Skeletal muscle satellite cell (primary cell): ENCODE measurements at regions not wholly inside any gene's neighbourhood (a gene's known extent, or its start where the extent isn't known, plus 50 kb on each side); places are given as distances from the start of the nearest gene placed in this dataset.
A peak's percentile ranks its signal among the peaks of the same experiment; 100 is the strongest.

ENCODE experiments used
- H3K27me3 ChIP-seq: 2 replicates; pipeline ENCODE4 v1.7.0; 2013; ENCODE audit warnings: low read length; ENCODE audit not compliant: control insufficient read depth, insufficient read depth
- H3K36me3 ChIP-seq: 2 replicates; pipeline ENCODE4 v1.7.0; 2013; ENCODE audit warnings: mild to moderate bottlenecking, control low read depth, low read length; ENCODE audit not compliant: insufficient read depth
- H3K4me1 ChIP-seq: 2 replicates; pipeline ENCODE4 v1.7.0; 2013; ENCODE audit warnings: low read length; ENCODE audit not compliant: control insufficient read depth, insufficient read depth
- H3K4me2 ChIP-seq: 2 replicates; pipeline ENCODE4 v1.7.0; 2013; ENCODE audit warnings: mild to moderate bottlenecking, low read length
- H3K4me3 ChIP-seq: 2 replicates; pipeline ENCODE4 v1.7.0; 2013; ENCODE audit warnings: low read length
- H3K9ac ChIP-seq: 2 replicates; pipeline ENCODE4 v1.7.0; 2013; ENCODE audit warnings: mild to moderate bottlenecking, low read depth, low read length, moderate library complexity
- H3K9me3 ChIP-seq: replicated peaks from 2 replicates; pipeline ENCODE4 v1.7.0; 2013; ENCODE audit warnings: mild to moderate bottlenecking, control low read depth, low read length

DNA sequence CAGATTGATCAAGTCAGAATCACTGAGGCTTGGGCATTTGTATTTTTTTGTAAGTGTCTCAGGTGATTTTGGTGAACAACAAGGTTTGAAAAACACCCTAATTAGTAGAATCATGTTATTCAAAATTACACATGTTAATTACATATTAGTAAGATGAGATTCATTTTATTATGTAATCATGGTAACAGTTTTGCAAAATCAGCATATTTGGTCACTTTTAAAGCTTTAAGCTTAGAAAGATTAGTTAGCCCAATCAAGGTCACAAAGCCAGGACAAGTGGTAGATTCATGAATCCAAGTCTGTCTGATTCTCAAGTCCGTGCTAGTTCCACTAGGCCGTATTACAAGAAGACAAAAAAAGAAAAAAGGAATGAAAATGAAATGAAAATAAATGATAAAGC lies 218.4 kb upstream of the FAR2 start:
- H3K4me3 ChIP-seq, result no peak overlapping the region
- no peaks in the 10 kb centered on the region for H3K4me1 ChIP-seq
- H3K9me3 ChIP-seq, result no peaks in the 10 kb centered on the region
- no peaks in the 10 kb centered on the region for H3K36me3 ChIP-seq
- H3K9ac ChIP-seq, result no peak overlapping the region
- no peaks in the 10 kb centered on the region for H3K27me3 ChIP-seq
- H3K4me2 ChIP-seq, result no peak overlapping the region

- H3K4me2 ChIP-seq, result no peak overlapping the region
- H3K4me1 ChIP-seq, result peaks cover 8% of the 10 kb centered on the region
- H3K4me3 ChIP-seq, result no peak overlapping the region
- no peaks in the 10 kb centered on the region for H3K9me3 ChIP-seq
- no peak overlapping the region for H3K9ac ChIP-seq
- no peaks in the 10 kb centered on the region for H3K27me3 ChIP-seq
- H3K36me3 ChIP-seq, result no peaks in the 10 kb centered on the region
Measured at GRCh38 chr12:28933176-28933575, 215.9 kb upstream of the FAR2 start.

DNA sequence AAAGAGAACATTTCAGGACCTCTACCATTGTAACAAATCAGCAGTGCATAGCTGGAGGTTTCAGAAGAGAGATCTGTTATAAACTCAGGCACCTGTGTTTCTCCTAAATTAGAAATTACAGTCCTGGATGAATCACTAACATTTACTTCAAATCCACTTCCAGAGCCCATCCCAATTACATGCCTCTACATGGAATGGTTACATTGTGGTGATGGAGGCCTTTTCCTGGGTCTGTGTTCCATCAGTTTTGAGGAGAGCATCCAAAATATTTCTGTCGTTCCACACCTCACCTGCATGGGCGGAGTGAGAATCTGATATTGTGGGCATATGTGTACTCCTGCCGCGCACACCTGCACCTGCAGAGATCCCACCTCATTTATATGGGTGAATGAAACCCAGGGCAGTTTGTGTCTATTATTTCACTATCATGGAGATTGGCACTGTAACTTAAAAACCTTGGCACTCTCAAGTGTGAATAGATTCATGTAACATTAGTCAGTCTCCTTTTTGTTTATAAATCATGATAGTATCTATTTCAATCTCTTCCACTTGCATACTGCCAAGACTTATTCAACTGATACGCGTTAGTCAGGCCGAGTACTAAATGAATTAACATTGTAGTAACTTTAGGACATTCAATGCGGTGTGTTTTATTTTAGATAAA lies 215.1 kb upstream of the FAR2 start:
- Histone ChIP-seq H3K27me3 (no peaks in the 10 kb centered on the region), H3K4me1 (peaks cover 10% of the 10 kb centered on the region), H3K36me3 (no peaks in the 10 kb centered on the region), H3K4me3 (no peak overlapping the region), H3K4me2 (no peak overlapping the region), H3K9me3 (no peaks in the 10 kb centered on the region), H3K9ac (no peak overlapping the region)

DNA sequence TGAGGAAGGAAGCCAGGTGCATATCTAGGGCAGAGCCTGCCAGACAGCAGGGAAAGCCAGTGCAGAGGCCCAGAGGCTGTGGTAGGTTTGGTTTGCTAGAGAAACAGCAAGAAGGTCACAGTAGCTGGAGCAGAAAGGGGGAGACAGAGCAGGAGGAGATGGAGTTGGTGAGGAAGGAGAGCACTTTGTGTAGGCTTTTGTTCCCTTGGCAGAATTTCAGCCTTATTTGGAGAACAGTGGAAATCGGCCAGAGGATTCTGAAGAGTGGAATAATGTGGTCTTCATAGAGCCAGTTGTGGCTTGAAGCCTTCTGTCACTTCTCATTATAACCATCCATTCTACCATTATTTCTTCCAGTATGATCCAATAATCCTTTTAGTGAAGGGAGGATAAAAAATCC lies 212.9 kb upstream of the FAR2 start:
- Histone ChIP-seq H3K9me3 (no peaks in the 10 kb centered on the region), H3K27me3 (no peaks in the 10 kb centered on the region), H3K4me3 (no peak overlapping the region), H3K4me2 (no peak overlapping the region), H3K9ac (no peak overlapping the region), H3K4me1 (peaks cover 14% of the 10 kb centered on the region), H3K36me3 (no peaks in the 10 kb centered on the region)

- Histone ChIP-seq H3K4me1 (peaks cover 19% of the 10 kb centered on the region), H3K36me3 (no peaks in the 10 kb centered on the region), H3K27me3 (no peaks in the 10 kb centered on the region), H3K4me3 (no peak overlapping the region), H3K9me3 (no peaks in the 10 kb centered on the region), H3K4me2 (no peak overlapping the region), H3K9ac (no peak overlapping the region)
Measured at GRCh38 chr12:28936711-28937110, 212.4 kb upstream of the FAR2 start.

DNA sequence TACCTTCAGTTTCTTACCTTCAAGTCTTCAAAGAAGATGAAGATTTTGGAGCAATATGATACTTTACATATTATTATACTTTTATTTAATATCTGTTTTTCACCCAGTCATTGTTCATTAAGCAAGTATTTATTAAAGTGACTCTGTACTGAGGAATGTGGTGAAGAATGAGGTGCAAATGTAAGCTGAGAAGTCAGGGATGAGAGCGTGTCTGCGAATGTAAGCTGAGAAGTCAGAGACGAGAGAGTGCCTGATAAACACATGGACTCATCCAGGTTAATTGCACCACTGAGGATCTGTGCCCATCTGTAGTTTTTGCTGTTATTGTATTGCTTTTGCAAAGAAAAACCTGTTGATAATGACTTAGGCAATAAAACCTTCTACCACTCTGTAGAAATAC lies 211.9 kb upstream of the FAR2 start:
- no peaks in the 10 kb centered on the region for H3K36me3 ChIP-seq
- H3K4me2 ChIP-seq, result no peak overlapping the region
- no peak overlapping the region for H3K9ac ChIP-seq
- H3K4me1 ChIP-seq, result peaks cover 21% of the 10 kb centered on the region
- H3K9me3 ChIP-seq, result no peaks in the 10 kb centered on the region
- no peaks in the 10 kb centered on the region for H3K27me3 ChIP-seq
- H3K4me3 ChIP-seq, result no peak overlapping the region

DNA sequence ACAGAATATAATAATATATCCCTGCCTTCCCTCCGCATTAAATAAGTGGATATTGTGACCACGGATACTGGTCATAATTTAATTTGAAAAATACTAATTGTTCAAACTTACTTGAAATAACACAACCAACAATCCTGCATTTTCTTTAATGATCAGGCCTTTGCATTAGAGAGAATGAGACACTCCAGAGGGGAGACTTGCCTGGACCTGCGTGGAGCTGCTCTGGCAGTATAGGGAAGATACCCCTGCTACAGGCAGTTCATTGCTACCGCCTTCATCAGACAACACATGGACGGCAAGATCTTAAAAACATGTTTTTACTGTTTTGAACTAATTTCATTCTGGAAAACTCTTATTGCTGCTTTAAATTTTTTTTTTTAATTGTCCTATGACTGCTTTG lies 211.0 kb upstream of the FAR2 start:
- no peaks in the 10 kb centered on the region for H3K36me3 ChIP-seq
- peaks cover 21% of the 10 kb centered on the region for H3K4me1 ChIP-seq
- no peak overlapping the region for H3K4me2 ChIP-seq
- no peak overlapping the region for H3K9ac ChIP-seq
- no peak overlapping the region for H3K4me3 ChIP-seq
- H3K27me3 ChIP-seq, result no peaks in the 10 kb centered on the region
- no peaks in the 10 kb centered on the region for H3K9me3 ChIP-seq

- H3K36me3 ChIP-seq, result no peaks in the 10 kb centered on the region
- no peaks in the 10 kb centered on the region for H3K9me3 ChIP-seq
- peaks cover 21% of the 10 kb centered on the region for H3K4me1 ChIP-seq
- H3K9ac ChIP-seq, result no peak overlapping the region
- H3K27me3 ChIP-seq, result no peaks in the 10 kb centered on the region
- H3K4me3 ChIP-seq, result no peak overlapping the region
- no peak overlapping the region for H3K4me2 ChIP-seq
Measured at GRCh38 chr12:28938581-28939235, 210.4 kb upstream of the FAR2 start.

- Histone ChIP-seq H3K4me2 (no peak overlapping the region), H3K36me3 (no peaks in the 10 kb centered on the region), H3K9ac (no peak overlapping the region), H3K4me3 (no peak overlapping the region), H3K4me1 (peaks cover 21% of the 10 kb centered on the region), H3K27me3 (no peaks in the 10 kb centered on the region), H3K9me3 (no peaks in the 10 kb centered on the region)
Measured at GRCh38 chr12:28939427-28939826, 209.7 kb upstream of the FAR2 start.

DNA sequence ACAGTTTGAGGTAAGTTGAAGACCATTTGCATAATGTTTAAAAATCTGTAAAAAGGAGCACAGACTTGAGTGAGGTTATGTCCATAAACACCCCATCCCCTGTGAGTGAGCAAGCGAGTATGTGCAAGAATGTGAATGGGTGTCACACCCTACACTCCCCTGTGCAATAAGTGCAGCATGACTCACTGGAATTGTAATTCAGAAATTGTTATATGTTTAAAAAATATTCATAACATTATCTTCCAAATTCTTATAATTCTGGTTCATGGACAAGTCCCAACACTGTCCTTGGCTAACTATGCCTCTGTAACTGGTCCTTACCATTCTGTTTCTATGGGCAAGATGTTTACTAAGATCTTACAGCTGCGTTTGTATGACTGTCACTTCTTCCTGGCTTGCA lies 207.8 kb upstream of the FAR2 start:
- H3K4me2 ChIP-seq, result peak overlapping the region; percentile 21
- no peaks in the 10 kb centered on the region for H3K27me3 ChIP-seq
- H3K9me3 ChIP-seq, result no peaks in the 10 kb centered on the region
- no peak overlapping the region for H3K9ac ChIP-seq
- H3K4me3 ChIP-seq, result no peak overlapping the region
- peaks cover 21% of the 10 kb centered on the region for H3K4me1 ChIP-seq
- no peaks in the 10 kb centered on the region for H3K36me3 ChIP-seq

DNA sequence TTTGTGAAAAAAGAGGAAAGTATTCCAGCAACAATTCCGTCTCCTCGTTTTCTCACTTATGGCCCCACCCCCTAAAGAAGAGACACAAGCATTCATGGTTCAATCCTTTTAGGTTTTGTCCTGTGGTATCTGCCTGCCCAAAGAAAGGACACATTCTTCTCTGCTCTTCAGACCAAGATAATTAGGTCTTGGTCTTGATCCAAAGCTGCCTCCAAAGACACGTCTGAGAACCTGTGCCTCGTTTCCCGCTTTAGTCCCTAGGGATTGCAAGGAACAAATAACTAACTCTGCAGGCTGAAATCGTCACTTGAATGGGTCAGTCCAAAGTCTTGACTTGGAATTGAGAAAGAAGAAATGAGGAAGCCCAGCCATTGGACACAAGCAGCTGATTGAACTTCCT lies 202.7 kb upstream of the FAR2 start:
- no peaks in the 10 kb centered on the region for H3K9me3 ChIP-seq
- H3K4me1 ChIP-seq, result peaks cover 13% of the 10 kb centered on the region
- H3K36me3 ChIP-seq, result no peaks in the 10 kb centered on the region
- H3K4me2 ChIP-seq, result no peak overlapping the region
- no peaks in the 10 kb centered on the region for H3K27me3 ChIP-seq
- no peak overlapping the region for H3K4me3 ChIP-seq
- H3K9ac ChIP-seq, result no peak overlapping the region

GRCh38 chr12:28948685-28949084 lies 200.4 kb upstream of the FAR2 start:
- H3K4me3 ChIP-seq, result no peak overlapping the region
- no peak overlapping the region for H3K9ac ChIP-seq
- no peaks in the 10 kb centered on the region for H3K9me3 ChIP-seq

More at GRCh38 chr12:28948685-28949084, 200.4 kb upstream of the FAR2 start:
- Histone ChIP-seq H3K36me3 (no peaks in the 10 kb centered on the region), H3K27me3 (no peaks in the 10 kb centered on the region), H3K4me1 (peaks cover 7% of the 10 kb centered on the region), H3K4me2 (no peak overlapping the region)
